ENCODE measurements at regions not wholly inside any gene's neighbourhood (a gene's known extent, or its start where the extent isn't known, plus 50 kb on each side); places are given as distances from the start of the nearest gene placed in this dataset.

DNA sequence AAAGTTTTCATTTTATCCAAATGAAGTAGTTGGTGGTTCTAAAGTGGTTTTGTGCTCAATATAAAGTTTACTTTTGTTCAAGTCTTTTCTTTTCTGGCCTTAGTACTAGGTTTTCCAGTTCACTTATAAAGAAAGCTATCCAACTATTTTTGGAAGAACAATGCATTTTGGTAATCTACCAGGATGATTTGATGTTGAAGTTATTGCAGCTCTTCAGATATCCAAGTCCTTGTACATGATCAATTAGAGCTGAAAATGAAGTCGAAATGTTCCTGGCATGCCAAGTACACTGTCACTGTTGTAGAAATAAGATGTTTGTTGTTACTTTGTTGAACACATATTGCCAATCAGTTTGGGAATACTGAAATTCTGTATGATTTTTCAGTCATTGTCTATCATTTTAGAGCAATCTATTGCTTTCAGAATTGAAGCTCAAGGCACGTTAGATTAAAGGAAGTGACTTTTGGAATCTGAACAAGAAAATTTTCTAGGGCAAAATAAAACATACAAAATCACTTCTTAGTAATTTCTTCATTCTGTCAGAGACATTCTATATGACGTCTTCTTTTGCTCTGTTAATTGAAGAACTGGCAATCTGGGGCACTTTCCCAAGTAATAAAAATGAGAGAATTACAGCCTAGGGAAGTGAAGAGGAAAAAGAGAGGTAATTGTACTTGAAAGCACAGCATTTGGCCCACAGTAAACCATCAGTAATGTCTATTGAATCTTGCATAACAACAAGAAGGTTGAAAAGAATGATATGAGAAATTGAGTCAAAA lies 232.3 kb downstream of the MREG start:
- no peak overlapping the region for H3K4me3 ChIP-seq (ENCODE audit: low read depth, low read length)
- TF ChIP-seq, protein P1, sequence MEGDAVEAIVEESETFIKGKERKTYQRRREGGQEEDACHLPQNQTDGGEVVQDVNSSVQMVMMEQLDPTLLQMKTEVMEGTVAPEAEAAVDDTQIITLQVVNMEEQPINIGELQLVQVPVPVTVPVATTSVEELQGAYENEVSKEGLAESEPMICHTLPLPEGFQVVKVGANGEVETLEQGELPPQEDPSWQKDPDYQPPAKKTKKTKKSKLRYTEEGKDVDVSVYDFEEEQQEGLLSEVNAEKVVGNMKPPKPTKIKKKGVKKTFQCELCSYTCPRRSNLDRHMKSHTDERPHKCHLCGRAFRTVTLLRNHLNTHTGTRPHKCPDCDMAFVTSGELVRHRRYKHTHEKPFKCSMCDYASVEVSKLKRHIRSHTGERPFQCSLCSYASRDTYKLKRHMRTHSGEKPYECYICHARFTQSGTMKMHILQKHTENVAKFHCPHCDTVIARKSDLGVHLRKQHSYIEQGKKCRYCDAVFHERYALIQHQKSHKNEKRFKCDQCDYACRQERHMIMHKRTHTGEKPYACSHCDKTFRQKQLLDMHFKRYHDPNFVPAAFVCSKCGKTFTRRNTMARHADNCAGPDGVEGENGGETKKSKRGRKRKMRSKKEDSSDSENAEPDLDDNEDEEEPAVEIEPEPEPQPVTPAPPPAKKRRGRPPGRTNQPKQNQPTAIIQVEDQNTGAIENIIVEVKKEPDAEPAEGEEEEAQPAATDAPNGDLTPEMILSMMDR (IDR thresholded peaks at IDR 0.05; ENCODE audit: borderline replicate concordance, insufficient read depth, low read depth, low read length), result no peak

DNA sequence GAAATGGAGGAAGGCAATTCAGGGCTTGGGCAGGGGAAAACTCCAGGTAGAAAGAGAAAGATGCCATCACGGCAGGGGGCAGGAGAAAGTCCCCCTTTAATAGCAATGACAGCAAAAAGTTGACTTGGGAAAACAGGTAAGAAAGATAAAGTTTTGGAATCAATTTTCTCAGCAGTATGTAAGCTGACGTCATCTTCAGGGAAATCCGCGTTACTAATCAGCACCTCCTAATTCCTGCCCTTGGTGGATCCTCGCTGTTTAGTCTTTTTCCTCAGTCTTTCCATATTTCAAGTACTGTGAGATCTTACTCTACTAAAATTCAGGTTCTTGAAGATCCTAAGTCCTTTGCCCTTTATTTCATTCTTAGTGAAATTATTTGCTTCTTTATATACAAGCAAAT lies 233.0 kb downstream of the MREG start:
- TF ChIP-seq, protein P1 (IDR thresholded peaks at IDR 0.05; ENCODE audit: borderline replicate concordance, insufficient read depth, low read depth, low read length), result no peak
- no peak overlapping the region for H3K4me3 ChIP-seq (ENCODE audit: low read depth, low read length)

DNA sequence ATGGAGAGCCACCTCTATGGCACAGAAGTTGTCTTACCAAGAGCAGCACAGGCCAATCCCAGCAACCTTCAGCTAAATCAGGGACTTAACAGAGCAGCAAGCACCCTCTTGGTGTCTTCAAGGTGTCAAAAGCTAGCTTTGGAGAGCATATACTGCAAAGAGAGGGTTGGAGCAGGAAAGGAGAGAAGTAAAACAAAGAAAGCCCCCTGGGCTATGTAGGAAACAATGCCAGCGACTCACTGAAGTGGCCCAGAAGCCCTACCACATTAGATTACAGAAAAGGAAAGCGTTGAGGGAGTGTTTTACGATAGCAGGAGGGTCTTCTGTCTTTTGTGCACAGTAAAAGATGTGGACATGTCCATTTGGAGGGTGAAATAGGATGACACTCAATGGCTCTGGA lies 233.4 kb downstream of the MREG start:
- TF ChIP-seq, protein P1 (IDR thresholded peaks at IDR 0.05; ENCODE audit: borderline replicate concordance, insufficient read depth, low read depth, low read length), result no peak
- H3K4me3 ChIP-seq (ENCODE audit: low read depth, low read length), result no peak overlapping the region

DNA sequence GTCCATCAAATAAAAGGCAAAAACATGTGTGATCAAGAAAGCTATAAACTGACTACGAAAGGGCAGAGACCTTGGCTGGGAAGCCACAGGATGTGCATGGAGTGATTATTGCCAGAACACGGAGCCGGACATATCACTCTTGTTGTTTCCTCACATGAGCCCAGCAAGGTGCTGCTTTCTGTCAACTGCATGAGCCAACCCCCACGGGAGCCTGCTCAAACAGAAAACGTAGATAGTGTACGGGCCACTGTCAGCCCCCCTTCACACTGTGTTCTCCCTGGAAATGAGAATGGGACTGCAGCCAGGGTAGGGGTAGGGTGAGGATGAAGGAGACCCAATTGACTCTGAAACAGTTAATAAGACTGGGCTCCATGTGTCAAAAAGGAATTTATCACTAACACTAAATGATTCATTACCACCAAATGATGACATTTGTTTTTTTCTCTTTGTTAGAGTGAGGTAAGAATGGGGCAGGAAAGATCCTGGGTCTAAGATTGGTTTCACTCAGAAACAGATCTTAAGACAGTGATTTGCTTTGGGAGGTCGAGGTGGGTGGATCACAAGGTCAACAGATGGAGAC lies 235.8 kb downstream of the MREG start:
- TF ChIP-seq, protein P1 (IDR thresholded peaks at IDR 0.05; ENCODE audit: borderline replicate concordance, insufficient read depth, low read depth, low read length), result no peak
- no peak overlapping the region for H3K4me3 ChIP-seq (ENCODE audit: low read depth, low read length)

DNA sequence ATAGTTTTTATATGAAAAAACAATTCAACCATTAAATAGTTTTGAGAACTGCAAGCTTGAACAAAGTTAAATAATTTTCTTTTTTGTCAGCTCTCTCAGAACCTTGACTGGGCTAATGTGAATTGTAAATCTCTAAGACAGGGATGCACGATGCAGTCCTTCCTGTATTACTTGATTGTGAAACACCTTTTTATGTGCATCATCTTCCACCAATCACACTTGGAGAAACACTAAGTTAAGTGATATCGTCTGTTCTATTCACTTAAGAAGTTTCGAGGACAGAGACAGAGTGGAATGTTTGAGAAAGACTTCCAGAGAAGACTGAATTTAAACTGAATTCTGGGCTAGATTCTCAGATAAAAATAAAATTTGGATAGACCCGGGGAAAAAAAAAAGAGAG lies 238.2 kb downstream of the MREG start:
- H3K4me3 ChIP-seq (ENCODE audit: low read depth, low read length), result no peak overlapping the region
- TF ChIP-seq, protein P1 (IDR thresholded peaks at IDR 0.05; ENCODE audit: borderline replicate concordance, insufficient read depth, low read depth, low read length), result no peak

DNA sequence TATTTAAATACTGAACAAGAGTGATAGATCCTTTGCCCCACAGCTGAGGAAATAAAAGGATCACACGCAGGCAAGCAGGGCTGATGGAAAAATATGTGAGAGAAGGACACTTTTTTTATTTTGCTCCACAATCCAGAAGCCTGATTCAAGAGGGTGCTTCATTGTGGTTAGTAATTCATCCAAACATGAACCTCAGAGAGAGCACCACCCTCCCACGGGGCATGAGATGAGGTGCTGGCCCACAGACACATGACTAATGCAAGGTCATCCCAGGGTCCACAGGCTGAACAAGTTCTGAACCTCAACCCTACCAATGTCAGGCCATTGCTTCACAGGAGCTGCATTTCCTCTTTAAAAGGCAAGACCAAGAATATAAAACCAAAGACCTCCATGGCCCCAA lies 239.6 kb downstream of the MREG start:
- TF ChIP-seq, protein P1 (IDR thresholded peaks at IDR 0.05; ENCODE audit: borderline replicate concordance, insufficient read depth, low read depth, low read length), result no peak
- no peak overlapping the region for H3K4me3 ChIP-seq (ENCODE audit: low read depth, low read length)
